Stimulated activated CD4-positive, alpha-beta T cell treated with anti-CD3 and anti-CD28 coated beads, Interleukin-12 subunit alpha, Interleukin-12 subunit beta, amount 100 ng/mL, for 4 hours (primary cell): ENCODE measurements at regions not wholly inside any gene's neighbourhood (a gene's known extent, or its start where the extent isn't known, plus 50 kb on each side); places are given as distances from the start of the nearest gene placed in this dataset.
"Not testable (repeated sequence)": the region's sequence is repeated elsewhere in the genome, so short reads cannot be mapped to it uniquely, and the experiment has no call there.

ENCODE experiments used
- DNase-seq: peaks from one replicate; pipeline ENCODE4 v3.0.0-alpha.2; 2020

- no peak for DNase-seq
These were observed 148.6 kb upstream of the ZC3H12A start for GRCh38 chr1:37325509-37326437.

DNA sequence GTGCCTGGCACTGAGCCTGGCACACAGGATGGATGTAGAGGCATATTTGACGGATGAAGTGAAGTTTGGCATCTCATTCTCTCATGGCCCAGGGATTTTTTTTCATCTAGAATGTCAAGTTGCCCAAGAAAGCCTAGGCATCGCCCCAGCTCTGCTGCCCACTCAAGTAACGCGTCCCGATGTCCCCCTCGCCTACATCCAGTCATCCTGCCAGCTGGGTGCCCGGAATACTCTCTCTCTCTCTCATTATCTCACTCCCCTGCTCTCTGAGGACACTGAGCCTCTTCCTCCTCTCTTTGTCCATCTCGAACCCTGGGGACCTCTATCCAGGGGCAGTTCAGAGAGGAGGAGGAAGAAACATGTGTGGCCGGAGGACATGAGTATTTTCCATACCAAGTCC, 142.3 kb upstream of the ZC3H12A start:
- DNase-seq, result no peak

GRCh38 chr1:37338658-37339057, 135.7 kb upstream of the ZC3H12A start:
- DNase-seq, result no peak

- no peak for DNase-seq
These were observed 131.6 kb upstream of the ZC3H12A start for GRCh38 chr1:37342736-37343135.

DNA sequence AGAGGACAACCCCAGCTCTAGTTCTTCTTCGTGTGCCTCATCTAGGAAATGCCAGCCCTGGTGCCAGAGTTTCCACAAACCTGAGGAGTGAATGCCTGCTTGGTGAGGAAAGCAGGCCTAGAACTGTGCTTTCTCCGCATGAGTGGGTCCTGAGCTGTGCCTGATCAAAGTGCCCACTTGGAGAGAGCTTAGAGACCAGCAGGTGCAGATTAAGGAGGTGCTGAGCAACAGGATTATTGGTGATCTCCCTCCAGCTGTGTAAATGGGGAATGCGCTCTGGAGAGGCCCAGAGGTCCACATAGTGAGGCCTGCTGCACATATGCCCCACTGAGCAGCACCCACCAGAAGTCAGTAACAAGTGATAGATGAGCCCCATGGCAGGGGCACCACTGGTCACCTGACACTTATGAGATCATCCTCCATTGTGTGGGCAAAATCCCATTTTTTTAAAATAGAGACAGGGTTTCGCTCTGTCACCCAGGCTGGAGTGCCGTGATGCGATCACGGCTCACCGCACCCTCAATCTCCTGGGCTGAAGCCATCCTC, 127.2 kb upstream of the ZC3H12A start:
- DNase-seq, result no peak

- DNase-seq, result no peak
These were observed 120.5 kb upstream of the ZC3H12A start for GRCh38 chr1:37353871-37354270.

GRCh38 chr1:37354876-37355650, 119.3 kb upstream of the ZC3H12A start:
- no peak for DNase-seq

- no peak for DNase-seq
These were observed 115.4 kb upstream of the ZC3H12A start for GRCh38 chr1:37358992-37359391.

DNA sequence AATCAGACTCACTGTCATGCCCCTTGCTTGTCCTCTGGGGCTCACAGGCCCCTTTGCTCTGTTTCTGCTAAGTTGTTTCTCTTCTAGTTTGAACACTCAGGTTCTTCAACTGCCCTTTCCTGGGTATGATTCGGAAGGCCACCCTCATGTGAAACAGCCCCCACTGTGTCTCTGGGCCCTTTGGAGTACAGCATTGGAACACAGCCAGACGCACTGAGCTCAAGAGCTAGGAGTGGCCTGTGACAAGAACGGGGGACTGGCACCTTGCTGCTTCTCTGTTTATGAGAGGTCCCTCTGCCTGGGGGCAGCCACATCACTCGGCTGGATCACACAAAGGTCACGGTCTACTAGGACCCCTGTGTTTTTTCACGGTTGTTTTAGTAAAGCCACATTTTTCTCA, 114.4 kb upstream of the ZC3H12A start:
- no peak for DNase-seq

DNA sequence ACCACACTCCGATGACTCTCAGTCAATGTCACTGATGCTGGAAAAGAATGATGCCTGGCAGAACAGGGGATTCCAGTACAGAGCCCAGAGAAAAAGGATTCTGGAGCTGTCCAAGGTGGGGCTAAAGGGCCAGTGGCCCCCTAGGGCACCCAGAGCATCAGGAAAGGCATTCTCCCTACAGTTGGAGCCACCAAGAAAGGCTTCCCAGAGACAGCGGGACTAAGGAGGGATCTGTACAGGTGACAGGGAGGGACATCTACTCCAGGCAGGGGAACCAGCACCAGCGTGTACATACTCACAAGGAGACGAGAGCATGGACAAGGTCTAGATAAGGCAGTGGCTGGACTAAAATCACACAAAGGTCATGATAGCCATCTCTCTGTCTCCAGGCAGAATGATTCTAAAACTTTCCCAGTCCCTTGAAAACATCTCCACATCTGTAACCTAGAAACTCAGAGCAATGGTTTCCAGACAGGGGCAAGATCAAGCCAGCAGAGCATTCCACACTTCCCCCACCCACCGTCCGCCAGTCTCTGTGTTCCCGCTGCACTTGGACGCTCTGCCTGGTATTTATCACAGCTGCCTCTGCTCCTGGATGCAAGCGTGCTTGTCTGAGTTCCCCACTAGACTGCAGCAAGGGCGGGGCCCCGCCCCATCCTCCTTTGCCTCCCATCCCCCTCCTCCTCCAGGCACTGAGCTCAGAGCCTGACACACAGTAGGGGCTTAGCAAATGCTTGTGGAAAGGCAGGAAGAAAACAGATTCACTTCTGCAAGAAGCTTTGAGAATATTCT, 111.6 kb upstream of the ZC3H12A start:
- no peak for DNase-seq

DNA sequence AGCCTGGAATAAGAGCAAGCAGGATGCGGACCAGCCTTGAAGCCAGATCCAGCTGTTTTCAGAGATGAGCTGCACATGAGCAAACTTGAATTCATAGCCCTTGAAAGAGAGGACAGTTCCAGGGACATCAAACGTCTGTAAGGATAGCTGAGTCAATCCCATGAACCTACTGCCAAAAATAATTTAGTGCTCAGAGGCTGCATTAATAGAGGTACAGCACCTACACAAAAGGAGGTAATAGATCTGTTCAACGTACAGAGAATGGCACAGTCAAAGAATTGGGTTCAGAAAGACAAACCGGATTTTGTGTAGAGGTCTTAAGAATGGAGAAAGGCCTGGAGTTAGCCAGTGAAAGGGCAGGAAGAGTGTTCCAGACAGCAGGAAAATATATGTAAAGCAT, 110.8 kb upstream of the ZC3H12A start:
- no peak for DNase-seq

GRCh38 chr1:37368665-37369315, 105.6 kb upstream of the ZC3H12A start:
- DNase-seq, result not testable (repeated sequence)

DNA sequence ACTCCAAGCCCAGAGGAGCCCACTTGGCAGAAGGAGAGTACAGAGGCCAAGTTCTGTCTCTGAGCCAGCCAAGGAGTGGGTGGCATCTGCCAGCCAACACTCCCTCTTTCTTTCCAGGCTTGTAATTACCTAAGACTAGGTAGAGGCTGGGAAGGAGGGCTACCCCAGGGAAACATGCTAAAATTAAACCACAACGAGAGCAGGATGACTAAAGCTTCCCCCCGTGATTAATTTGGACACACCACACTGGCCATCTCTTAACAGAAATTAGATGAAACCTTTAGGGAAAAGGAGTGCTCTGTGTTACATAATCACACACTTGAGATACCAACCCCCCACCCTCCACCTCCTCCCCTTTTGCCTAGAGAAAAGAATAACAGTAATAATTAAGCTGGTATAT, 102.1 kb upstream of the ZC3H12A start:
- no peak for DNase-seq

GRCh38 chr1:37372711-37373110, 101.7 kb upstream of the ZC3H12A start:
- no peak for DNase-seq

DNA sequence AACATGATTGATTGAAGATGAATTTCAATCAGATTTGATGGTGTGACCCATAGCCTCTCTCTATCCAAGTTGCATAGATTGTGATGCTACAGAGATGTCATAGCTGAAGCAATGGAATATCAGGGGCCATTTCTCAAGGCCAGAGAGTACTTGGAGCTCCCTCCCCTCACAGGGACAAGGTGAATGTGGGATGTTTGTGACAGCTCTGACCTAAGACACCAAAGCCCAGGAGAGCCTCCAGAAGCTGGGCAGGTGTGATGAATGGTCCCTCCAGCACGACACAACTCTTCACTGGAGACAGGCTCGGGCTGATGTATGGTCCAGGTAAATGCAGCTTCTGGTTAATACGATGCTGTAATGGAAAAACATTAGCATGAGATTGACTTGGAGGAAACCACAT, 101.0 kb upstream of the ZC3H12A start:
- DNase-seq, result no peak

DNA sequence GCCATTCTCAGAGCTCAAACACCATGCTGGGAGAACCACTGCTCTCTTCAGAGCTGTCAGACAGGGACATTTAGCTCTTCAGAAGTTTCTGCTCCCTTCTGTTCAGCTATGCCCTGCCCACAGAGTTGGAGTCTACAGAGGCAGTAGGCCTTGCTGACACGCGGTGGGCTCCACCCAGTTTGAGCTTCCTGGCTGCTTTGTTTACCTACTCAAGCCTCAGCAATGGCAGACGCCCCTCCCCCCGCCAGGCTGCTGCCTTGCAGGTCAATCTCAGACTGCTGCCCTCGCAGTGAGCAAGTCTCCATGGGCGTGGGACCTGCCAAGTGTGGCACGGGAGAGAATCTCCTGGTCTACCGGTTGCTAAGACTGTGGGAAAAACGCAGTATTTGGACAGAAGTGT, 93.8 kb upstream of the ZC3H12A start:
- DNase-seq, result not testable (repeated sequence)

DNA sequence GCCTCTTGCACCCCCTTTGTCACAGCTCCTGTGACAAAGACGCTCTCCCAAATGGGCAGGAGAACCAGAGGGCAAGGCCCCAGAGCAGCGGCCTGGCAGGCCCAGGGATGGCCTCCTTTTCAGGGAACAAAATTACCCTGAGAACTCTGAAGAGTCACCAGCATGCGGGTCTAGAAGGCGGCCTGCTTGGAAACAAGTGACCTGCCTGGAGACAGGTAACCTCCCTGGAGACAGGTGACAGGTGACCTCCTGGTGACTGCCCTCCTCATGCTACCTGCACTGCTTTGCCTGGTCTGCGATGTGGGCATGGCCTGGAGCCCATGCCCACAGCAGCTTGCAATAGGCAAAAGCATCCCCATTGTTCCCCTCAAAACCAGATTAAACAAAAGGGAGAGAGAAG, 86.5 kb upstream of the ZC3H12A start:
- no peak for DNase-seq

- DNase-seq, result no peak
These were observed 85.1 kb upstream of the ZC3H12A start for GRCh38 chr1:37389327-37389726.

DNA sequence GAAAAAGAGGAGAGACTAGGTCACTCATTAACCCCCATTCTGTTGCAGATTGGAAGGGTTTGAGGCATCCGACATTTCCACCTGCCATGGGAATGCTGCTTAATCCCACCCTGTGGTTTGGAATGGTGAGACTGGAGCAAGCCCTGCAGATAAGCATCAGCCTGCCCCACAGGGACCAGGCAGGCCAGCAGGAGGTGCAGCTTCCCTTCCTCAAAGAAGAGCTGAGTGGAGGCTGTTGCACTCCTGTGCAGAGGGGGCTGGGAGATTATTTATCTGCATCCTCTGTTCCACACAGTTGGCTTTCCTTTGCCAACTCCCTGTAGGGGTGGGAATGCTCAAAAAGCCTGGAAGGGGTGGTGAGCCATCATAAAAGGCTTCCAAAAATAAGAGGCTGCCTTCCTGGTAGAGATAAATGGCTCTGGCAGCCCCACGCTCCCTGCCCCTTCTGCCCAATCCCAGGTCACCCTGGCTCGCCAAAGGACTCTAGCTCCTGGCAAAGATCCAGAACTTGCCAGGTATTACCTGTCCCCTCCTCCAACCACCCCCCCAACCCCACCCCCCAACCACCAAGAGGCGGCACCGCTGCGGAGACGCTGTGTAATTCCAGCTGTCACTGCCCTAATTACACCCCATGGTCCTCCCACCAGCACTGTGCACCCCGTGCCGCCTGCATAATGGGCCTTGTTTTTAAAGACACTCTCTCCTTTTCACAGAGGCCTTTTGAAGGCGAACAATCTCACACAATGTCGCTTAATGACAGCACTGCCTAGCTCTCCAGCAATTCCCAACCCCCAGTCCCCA, 83.0 kb upstream of the ZC3H12A start:
- DNase-seq, result no peak

- no peak for DNase-seq
These were observed 82.3 kb upstream of the ZC3H12A start for GRCh38 chr1:37392051-37392450.
